ENCODE measurements at regions not wholly inside any gene's neighbourhood (a gene's known extent, or its start where the extent isn't known, plus 50 kb on each side); places are given as distances from the start of the nearest gene placed in this dataset.

DNA sequence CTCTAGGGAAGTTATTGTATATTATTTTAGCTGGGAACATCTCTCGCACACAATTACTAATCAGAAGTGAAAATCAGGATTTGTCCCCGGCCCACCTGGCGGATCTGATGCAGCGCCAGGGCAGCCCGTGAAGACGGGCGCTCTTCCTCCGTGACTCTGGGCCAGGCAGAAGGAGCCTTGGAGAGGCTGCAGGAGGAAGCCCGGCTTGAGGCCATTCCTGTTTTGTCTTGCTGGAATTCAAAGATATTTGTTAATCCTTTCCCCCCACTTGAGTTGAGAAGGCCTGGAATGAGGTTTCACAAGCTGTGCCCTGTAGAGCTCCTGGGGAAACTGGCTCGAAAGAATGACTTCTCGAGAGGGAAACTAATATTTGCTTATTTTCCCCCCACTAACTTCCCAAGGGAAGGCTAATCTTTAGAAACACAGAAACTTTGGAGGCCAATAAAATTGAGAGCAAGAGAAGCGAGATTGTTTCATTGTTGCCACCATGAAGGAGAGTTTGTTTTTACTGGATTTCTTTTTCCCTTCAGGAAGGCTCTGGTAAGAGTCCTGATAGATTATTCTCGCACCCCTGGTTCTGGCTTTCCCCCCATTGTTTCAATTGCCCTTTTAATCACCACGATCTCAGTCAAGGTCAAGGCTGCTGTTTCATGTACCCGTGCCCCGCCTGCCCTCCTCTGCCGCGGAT is 92.8 kb upstream of the SEPTIN5 start:
- no peak for DNase-seq

DNA sequence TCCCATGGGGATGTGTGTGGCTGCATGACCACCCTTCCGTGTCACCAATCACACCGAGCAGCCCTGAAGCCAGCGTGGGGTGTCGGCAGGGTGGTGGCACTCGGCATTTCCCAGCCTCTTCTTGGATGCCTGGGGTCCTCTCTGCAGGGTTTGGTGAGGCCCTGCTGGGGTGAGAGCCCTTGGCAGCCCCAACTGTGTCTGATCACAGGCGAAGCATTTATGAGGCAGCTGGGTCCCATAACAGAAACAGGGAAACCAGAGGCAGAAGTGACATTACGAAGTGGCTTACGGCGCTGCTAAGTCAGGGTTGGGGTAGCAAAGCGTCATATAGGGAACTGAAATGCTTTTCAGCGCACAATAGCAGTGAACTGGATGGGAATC is 92.3 kb upstream of the SEPTIN5 start:
- DNase-seq, result no peak

DNA sequence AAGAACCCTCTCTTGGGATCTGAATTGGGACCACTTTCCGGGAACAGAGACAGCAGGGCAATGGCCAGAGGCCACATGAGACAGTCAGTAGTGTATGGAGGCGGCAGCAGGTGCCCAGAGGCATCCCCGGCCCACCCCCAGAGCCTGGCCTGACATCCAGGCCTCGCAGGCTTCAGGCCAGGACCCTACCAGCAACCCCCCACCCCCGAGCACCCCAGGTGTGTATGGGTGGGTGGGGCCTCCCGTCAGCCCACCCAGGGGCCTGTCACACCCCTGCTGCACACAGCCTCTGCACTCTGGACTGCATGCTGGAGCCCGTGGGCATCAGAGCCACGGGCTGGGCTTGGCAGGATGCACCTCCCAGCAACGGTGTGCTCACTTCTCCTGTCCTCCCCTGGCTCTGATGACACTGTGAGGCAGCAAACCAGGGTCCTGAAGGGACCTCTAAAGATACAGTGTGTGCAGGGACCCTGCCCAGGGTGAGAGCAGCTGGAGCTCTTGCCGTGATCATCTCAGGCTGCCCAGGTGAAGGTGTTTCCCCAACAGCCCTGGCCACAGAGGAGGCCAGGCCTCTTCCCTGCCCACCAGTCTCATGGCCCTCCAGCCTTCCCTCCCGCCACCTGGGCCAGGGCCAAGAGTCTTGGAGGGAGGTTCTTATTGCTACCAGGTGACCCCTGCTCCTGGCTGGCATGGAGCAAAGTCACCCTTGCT is 88.8 kb upstream of the SEPTIN5 start:
- no peak for DNase-seq

GRCh38 chr22:19626042-19626587 is 88.2 kb upstream of the SEPTIN5 start:
- DNase-seq, result no peak

DNA sequence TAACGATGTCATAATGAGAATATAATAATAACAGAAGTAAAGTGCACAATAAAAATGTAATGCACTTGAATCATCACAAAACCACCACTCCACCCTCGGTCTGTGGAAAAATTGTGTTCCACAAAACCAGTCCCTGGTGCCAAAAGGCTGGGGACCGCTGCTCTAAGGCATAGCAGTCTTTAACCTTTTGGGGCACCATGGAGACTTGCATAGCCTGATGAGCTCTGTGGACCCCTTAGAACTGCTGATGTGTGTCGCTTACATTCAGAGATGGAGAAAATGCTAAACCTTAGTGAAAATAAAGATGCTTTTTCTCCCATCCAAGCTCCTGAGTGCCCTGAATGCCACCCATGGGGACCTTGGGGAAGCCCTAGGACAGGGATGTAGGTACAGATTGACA is 87.6 kb upstream of the SEPTIN5 start:
- no peak for DNase-seq

DNA sequence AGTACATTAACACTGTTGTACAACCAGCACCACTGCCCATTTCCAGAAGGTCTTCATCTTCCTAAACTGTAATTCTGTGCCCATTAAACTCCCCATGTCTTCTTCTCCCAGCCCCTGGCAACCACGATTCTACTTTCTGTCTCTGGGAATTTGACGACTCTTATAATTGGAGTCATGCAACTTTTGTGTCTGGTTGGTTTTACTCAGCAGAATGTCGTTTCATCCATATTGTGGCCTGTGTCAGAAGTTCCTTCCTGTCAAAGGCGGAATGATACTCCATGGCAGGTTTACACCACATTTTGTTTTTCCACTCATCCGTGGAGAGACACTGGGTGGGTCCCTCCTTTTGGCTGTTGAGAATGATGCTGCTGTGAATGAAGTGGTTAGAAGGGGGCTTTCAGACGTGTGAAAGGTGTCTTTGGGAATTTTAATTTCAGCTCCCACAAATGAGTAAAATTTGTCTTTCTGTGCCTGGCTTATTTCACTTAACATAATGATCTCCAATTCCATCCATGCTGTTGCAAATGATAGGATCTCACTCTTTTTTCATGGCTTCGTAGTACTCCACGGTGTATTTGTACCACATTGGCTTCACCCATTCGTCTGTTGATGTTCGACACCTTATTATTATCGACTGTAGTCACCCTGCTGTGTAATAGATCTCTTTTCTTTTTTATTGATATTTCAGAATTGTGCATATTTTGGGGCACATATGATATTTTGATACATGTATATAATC is 86.1 kb upstream of the SEPTIN5 start:
- DNase-seq, result no peak

GRCh38 chr22:19629331-19629719 is 85.0 kb upstream of the SEPTIN5 start:
- no peak for DNase-seq

DNA sequence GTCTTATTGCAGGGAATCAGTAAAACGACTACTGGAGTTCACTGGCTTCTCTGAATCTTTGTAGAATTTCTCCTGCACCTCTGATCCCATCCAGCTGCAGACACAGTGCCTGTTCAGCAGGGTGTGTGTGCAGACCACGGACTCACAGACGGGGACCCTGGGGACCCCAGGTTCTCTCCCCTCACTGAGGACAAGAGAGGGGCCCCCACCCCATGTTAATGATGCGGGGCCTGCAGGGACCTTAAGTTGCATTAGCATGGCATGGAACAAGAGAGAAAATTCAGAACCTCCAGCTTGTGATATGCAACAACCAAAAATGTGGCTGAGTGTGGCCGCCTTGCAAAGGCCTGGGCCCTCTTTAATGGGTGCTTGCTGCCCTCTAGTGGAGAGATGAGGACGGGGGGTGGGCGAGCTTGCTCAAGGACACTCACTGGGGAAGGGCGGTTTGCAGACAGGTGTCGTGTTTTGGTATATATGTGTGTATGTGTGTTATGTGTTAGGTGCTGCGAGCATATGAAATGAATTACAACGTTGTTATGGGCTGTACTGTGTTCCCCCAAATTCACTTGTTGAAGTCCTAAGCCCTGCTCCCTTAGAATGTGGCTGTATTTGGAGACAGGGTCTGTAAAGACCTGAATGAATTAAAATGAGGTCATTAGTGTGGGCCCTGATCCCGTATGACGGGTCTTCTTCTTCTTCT is 84.4 kb upstream of the SEPTIN5 start:
- peak in 57 of 58 donors; percentile 4 to 83 (median 49) for DNase-seq

- DNase-seq, result no peak
Observed at GRCh38 chr22:19630614-19631013, 83.7 kb upstream of the SEPTIN5 start.

DNA sequence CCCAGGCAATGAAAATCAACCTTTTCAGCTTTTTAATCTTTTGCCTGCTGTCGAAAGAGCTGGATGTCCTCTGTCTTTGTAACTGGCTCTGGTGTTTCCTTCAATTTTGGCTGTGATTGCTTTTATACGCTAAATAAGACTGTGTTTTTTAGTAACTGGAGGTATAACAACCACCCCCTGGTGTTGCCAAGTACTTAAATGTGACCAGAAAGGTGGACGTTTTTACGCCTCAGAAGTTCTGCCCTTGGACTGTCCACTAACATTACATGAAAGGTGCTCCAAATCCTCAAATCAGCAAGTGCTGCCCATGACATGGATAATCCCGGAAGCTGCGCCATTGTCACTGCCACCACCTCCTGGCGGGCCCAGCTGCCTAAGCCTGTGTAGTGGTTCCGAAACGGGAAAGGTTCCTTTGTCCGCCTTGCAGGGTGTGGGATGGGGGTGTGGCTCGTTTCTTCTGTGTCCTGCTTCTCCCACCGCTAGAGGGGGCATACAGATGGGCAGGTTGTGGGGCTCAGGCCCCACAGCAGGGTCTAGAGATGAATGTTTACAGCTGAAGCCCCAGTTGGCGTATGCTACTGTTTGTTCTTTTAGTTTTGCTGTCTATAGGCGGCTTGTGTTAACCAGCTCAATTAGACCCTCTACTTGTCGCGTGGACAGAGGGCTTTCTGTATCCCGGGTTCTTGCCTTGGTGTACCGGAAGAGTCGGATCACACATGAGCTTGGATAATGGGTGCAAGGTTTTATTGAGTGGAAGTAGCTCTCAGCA is 82.2 kb upstream of the SEPTIN5 start:
- peak in 2 of 58 donors; percentile 13 to 16 for DNase-seq

- no peak for DNase-seq
Observed at GRCh38 chr22:19632668-19633148, 81.6 kb upstream of the SEPTIN5 start.

GRCh38 chr22:19634226-19634975 is 79.9 kb upstream of the SEPTIN5 start:
- DNase-seq, result no peak

DNA sequence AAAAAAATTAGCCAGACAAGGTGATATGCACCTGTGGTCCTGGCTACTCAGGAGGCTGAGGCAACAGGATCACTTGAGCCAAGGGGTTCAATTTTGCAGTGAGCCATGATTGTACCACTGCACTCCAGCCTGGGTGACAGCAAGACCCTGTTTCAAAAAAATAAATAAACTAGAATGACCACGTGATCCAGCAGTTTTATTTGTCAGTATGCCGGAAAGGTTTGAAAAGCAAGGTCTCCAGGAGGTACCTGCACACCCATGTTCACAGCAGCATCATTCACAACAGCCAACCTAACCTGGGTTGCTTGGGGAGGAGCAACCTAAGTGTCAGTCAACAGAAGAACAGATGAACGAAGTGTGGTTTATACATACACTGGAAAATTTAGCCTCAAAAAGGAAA is 78.7 kb upstream of the SEPTIN5 start:
- DNase-seq, result no peak

GRCh38 chr22:19636696-19637407 is 77.5 kb upstream of the SEPTIN5 start:
- no peak for DNase-seq

GRCh38 chr22:19637408-19638281 is 76.7 kb upstream of the SEPTIN5 start:
- no peak for DNase-seq

- no peak for DNase-seq
Observed at GRCh38 chr22:19638282-19639015, 75.9 kb upstream of the SEPTIN5 start.

- DNase-seq, result no peak
Observed at GRCh38 chr22:19639610-19640135, 74.6 kb upstream of the SEPTIN5 start.

Measured in anterior cingulate cortex (tissue), 58 donors.